ENCODE measurements at regions not wholly inside any gene's neighbourhood (a gene's known extent, or its start where the extent isn't known, plus 50 kb on each side); places are given as distances from the start of the nearest gene placed in this dataset.
"Not testable (repeated sequence)": the region's sequence is repeated elsewhere in the genome, so short reads cannot be mapped to it uniquely, and the experiment has no call there.

- DNase-seq (ENCODE audit: low spot score) = not testable (repeated sequence)
These were observed 135.6 kb downstream of the TRIM43 start for GRCh38 chr2:95727420-95727819.

GRCh38 chr2:95728878-95729596, 137.2 kb downstream of the TRIM43 start:
- DNase-seq (ENCODE audit: low spot score) = peak; percentile 67

GRCh38 chr2:95729597-95729955, 137.8 kb downstream of the TRIM43 start:
- DNase-seq (ENCODE audit: low spot score) = no peak

GRCh38 chr2:95730813-95731212, 139.0 kb downstream of the TRIM43 start:
- DNase-seq (ENCODE audit: low spot score) = no peak

GRCh38 chr2:95734976-95735890, 143.4 kb downstream of the TRIM43 start:
- DNase-seq (ENCODE audit: low spot score) = no peak

- no peak for DNase-seq (ENCODE audit: low spot score)
These were observed 146.5 kb downstream of the TRIM43 start for GRCh38 chr2:95738301-95738700.

- not testable (repeated sequence) for DNase-seq (ENCODE audit: low spot score)
These were observed 160.3 kb downstream of the TRIM43 start for GRCh38 chr2:95752126-95752525.

- peak; percentile 4 for DNase-seq (ENCODE audit: low spot score)
These were observed 162.0 kb downstream of the TRIM43 start for GRCh38 chr2:95753812-95754211.

- DNase-seq (ENCODE audit: low spot score) = not testable (repeated sequence)
These were observed 162.4 kb downstream of the TRIM43 start for GRCh38 chr2:95754213-95754612.

- not testable (repeated sequence) for DNase-seq (ENCODE audit: low spot score)
These were observed 163.2 kb downstream of the TRIM43 start for GRCh38 chr2:95754819-95755563.

- DNase-seq (ENCODE audit: low spot score) = not testable (repeated sequence)
These were observed 164.3 kb downstream of the TRIM43 start for GRCh38 chr2:95755956-95756669.

- no peak for DNase-seq (ENCODE audit: low spot score)
These were observed 166.2 kb downstream of the TRIM43 start for GRCh38 chr2:95757988-95758387.

GRCh38 chr2:95759481-95760246, 167.9 kb downstream of the TRIM43 start:
- DNase-seq (ENCODE audit: low spot score) = no peak

GRCh38 chr2:95760806-95761525, 169.2 kb downstream of the TRIM43 start:
- DNase-seq (ENCODE audit: low spot score) = no peak

- no peak for DNase-seq (ENCODE audit: low spot score)
These were observed 169.8 kb downstream of the TRIM43 start for GRCh38 chr2:95761556-95761955.

GRCh38 chr2:95762023-95763021, 170.5 kb downstream of the TRIM43 start:
- DNase-seq (ENCODE audit: low spot score) = not testable (repeated sequence)

- not testable (repeated sequence) for DNase-seq (ENCODE audit: low spot score)
These were observed 171.3 kb downstream of the TRIM43 start for GRCh38 chr2:95763074-95763473.

- not testable (repeated sequence) for DNase-seq (ENCODE audit: low spot score)
These were observed 173.2 kb downstream of the TRIM43 start for GRCh38 chr2:95764966-95765365.

All from kidney capillary endothelial cell (primary cell).